DLD1 (cell line): ENCODE measurements at regions not wholly inside any gene's neighbourhood (a gene's known extent, or its start where the extent isn't known, plus 50 kb on each side); places are given as distances from the start of the nearest gene placed in this dataset.
"Not testable (repeated sequence)": the region's sequence is repeated elsewhere in the genome, so short reads cannot be mapped to it uniquely, and the experiment has no call there.

ENCODE experiments used
- in situ Hi-C: cut with HindIII; loops from 2 replicates; pipeline ENCODE4 v1.10.0; 2017; ENCODE audit warnings: low sequenced_read_pairs

GRCh38 chr12:131333136-131333535 is 377.8 kb upstream of the SFSWAP start:
- in situ Hi-C loops: no loop called here

GRCh38 chr12:131333621-131334440 is 377.1 kb upstream of the SFSWAP start:
- in situ Hi-C loops: no loop called here

GRCh38 chr12:131334835-131335234 is 376.1 kb upstream of the SFSWAP start:
- in situ Hi-C loops: no loop called here

- in situ Hi-C loops: no loop called here
Measured at GRCh38 chr12:131335456-131335855, 375.4 kb upstream of the SFSWAP start.

- in situ Hi-C loops: not testable (repeated sequence)
Measured at GRCh38 chr12:131337861-131338260, 373.0 kb upstream of the SFSWAP start.

- in situ Hi-C loops: no loop called here
Measured at GRCh38 chr12:131340616-131341210, 370.2 kb upstream of the SFSWAP start.

GRCh38 chr12:131341608-131342007 is 369.3 kb upstream of the SFSWAP start:
- in situ Hi-C loops: not testable (repeated sequence)

- in situ Hi-C loops: not testable (repeated sequence)
Measured at GRCh38 chr12:131343436-131343835, 367.5 kb upstream of the SFSWAP start.

- in situ Hi-C loops: not testable (repeated sequence)
Measured at GRCh38 chr12:131344715-131345520, 366.0 kb upstream of the SFSWAP start.

GRCh38 chr12:131345521-131346436 is 365.1 kb upstream of the SFSWAP start:
- in situ Hi-C loops: no loop called here

GRCh38 chr12:131346555-131347344 is 364.1 kb upstream of the SFSWAP start:
- in situ Hi-C loops: no loop called here

- in situ Hi-C loops: no loop called here
Measured at GRCh38 chr12:131347345-131347714, 363.6 kb upstream of the SFSWAP start.

- in situ Hi-C loops: no loop called here
Measured at GRCh38 chr12:131347732-131348131, 363.2 kb upstream of the SFSWAP start.

GRCh38 chr12:131348231-131348630 is 362.7 kb upstream of the SFSWAP start:
- in situ Hi-C loops: no loop called here

- in situ Hi-C loops: no loop called here
Measured at GRCh38 chr12:131348646-131349045, 362.2 kb upstream of the SFSWAP start.

GRCh38 chr12:131349397-131350127 is 361.3 kb upstream of the SFSWAP start:
- in situ Hi-C loops: loop anchor here (10.0 kb wide), 1 partner anchor 135 kb away; no protein-coding TSS in a partner anchor

GRCh38 chr12:131350943-131351318 is 360.0 kb upstream of the SFSWAP start:
- in situ Hi-C loops: loop anchor here (10.0 kb wide), 1 partner anchor 136 kb away; no protein-coding TSS in a partner anchor

GRCh38 chr12:131351319-131352028 is 359.4 kb upstream of the SFSWAP start:
- in situ Hi-C loops: loop anchor here (10.0 kb wide), 1 partner anchor 137 kb away; no protein-coding TSS in a partner anchor
